B cell (primary cell): ENCODE measurements at regions not wholly inside any gene's neighbourhood (a gene's known extent, or its start where the extent isn't known, plus 50 kb on each side); places are given as distances from the start of the nearest gene placed in this dataset.
"Not testable (repeated sequence)": the region's sequence is repeated elsewhere in the genome, so short reads cannot be mapped to it uniquely, and the experiment has no call there.

Experiments used
- EZH2 ChIP-seq: IDR thresholded peaks from 2 replicates; pipeline ENCODE4 v1.6.1; 2012; ENCODE audit warnings: borderline replicate concordance, low read depth, mild to moderate bottlenecking, moderate library complexity, low read length; ENCODE audit not compliant: insufficient read depth, poor library complexity, severe bottlenecking
- TF ChIP-seq, protein P1 (sequence below): fragments of 200-600 bp; IDR thresholded peaks from one replicate; pipeline ENCODE4 v1.8.0; 2022; ENCODE audit warnings: antibody characterized with exemption, mild to moderate bottlenecking

DNA sequence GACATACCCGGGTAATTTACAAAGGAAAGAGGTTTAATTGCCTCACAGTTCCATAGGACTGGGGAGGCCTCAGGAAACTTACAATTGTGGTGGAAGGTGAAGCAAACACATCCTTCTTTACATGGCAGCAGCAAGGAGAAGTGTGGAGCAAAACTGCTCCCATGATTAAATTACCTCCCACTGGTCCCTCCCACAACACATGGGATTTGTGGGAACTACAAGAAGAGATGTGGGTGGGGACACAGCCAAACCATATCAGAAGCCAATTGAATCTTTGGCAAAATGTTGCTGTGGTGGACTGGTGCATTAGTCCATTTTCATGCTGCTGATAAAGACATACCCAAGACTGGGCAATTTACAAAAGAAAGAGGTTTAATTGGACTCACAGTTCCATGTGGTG lies 65.0 kb downstream of the KCTD12 start:
- TF ChIP-seq, protein P1, sequence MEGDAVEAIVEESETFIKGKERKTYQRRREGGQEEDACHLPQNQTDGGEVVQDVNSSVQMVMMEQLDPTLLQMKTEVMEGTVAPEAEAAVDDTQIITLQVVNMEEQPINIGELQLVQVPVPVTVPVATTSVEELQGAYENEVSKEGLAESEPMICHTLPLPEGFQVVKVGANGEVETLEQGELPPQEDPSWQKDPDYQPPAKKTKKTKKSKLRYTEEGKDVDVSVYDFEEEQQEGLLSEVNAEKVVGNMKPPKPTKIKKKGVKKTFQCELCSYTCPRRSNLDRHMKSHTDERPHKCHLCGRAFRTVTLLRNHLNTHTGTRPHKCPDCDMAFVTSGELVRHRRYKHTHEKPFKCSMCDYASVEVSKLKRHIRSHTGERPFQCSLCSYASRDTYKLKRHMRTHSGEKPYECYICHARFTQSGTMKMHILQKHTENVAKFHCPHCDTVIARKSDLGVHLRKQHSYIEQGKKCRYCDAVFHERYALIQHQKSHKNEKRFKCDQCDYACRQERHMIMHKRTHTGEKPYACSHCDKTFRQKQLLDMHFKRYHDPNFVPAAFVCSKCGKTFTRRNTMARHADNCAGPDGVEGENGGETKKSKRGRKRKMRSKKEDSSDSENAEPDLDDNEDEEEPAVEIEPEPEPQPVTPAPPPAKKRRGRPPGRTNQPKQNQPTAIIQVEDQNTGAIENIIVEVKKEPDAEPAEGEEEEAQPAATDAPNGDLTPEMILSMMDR, result not testable (repeated sequence)
- TF ChIP-seq EZH2, result not testable (repeated sequence)
